ENCODE measurements at regions not wholly inside any gene's neighbourhood (a gene's known extent, or its start where the extent isn't known, plus 50 kb on each side); places are given as distances from the start of the nearest gene placed in this dataset.

DNA sequence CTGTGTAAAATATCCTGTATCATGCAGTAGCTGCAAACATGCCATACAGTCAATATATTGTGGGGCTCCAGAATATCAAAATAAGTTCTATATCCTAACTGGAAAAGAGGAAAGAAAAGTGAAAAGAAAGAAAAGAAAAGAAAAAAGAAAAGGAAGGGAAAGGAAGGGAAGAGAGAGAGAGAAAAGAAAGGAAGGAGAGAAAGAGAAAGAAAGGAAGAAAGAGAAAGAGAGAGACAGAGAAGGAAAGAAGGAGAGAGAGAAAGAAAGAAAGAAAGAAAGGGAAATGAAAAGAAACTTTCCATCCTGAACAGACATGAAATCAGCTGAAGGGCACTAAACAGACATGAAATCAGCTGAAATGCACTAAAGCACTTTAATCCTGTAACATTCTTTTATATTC, 288.4 kb upstream of the NCKAP5 start:
- ATAC-seq (ENCODE audit: low FRiP score) = no peak
- TF ChIP-seq CTCF (IDR thresholded peaks at IDR 0.05) = no peak
- no peak for DNase-seq (ENCODE audit: low spot score)

GRCh38 chr2:133859578-133859977, 291.3 kb upstream of the NCKAP5 start:
- DNase-seq (ENCODE audit: low spot score) (no peak), ATAC-seq (ENCODE audit: low FRiP score) (no peak)
- TF ChIP-seq CTCF (IDR thresholded peaks at IDR 0.05) = no peak

DNA sequence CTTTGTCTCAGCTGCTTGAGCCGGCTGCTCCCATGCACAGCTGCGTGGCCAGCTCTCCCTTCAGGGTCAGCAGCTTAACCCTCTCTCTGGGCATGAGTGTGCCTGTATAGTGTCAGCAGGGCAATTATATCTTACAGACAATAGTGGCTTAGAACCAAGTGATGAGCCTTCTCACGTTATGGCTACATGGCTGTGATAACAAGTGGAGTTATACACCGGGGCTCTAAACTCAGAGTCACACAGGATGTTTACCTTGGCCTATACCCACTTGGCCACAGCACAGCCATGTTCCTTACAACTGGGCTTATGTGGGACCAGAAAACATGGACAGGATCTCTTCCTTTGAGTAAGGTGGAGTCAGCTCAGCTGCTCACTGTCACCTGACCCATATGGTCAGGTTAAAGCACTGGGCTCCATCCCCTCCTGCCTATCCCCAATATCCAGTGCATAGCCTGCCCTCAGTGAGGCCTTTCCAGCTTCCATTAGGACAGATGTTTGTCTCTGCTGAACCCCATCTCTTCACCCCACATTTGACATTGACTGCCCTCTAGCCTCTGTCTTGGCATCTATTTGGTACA, 294.2 kb upstream of the NCKAP5 start:
- ATAC-seq (ENCODE audit: low FRiP score) (no peak), DNase-seq (ENCODE audit: low spot score) (no peak)
- TF ChIP-seq CTCF (IDR thresholded peaks at IDR 0.05) = no peak

GRCh38 chr2:133863106-133863800, 295.0 kb upstream of the NCKAP5 start:
- ATAC-seq (ENCODE audit: low FRiP score) (no peak), DNase-seq (ENCODE audit: low spot score) (no peak)
- TF ChIP-seq CTCF (IDR thresholded peaks at IDR 0.05) = no peak

DNA sequence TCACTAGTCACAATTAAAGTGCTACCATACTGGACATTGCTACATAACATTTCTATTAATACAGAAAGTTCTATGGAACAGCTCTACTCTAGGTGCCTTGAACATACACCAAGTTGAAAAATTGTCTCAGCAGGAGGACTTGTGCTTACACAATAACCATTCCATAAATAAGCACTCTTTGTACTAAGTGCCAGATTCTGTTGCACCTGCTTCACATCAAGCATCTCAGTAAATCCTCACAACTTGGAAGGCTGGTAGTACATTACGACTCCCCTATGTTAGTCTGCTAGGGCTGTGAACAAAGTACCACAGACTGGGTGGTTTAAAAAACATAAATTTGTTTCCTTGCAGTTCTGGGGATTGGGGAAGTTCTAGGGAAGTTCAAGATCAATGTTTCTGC, 296.9 kb upstream of the NCKAP5 start:
- DNase-seq (ENCODE audit: low spot score) (no peak), ATAC-seq (ENCODE audit: low FRiP score) (no peak)
- TF ChIP-seq CTCF (IDR thresholded peaks at IDR 0.05) = no peak

GRCh38 chr2:133867166-133867565, 298.9 kb upstream of the NCKAP5 start:
- no peak for DNase-seq (ENCODE audit: low spot score)
- TF ChIP-seq CTCF (IDR thresholded peaks at IDR 0.05) = no peak
- ATAC-seq (ENCODE audit: low FRiP score) = no peak

DNA sequence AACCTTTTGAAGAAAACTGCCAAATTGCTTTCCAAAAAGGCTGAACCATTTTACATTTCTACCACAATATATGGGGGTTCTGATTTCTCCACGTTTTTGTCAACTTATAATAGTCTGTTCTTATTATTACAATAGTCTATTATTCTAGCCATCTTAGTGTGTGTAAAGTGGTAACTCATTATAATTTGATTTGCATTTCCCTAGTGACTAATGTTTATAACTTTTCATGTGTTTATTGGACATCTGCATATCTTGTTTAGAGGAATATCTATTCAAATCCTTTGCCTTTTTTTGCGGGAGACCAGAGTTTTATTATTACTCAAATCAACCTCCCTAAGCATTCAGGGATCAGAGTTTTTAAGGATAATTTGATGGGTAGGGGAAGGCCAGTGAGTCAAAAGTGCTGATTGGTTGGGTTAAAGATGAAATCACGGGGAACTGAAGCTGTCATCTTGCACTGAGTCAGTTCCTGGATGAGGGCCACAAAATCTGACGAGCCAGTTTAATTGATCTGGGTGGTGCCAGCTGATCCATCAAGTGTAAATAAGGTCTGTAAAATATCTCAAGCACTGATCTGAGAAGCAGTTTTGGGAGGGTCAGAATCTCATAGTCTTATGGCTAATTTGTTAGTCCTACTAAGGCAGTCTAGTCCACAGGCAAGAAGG, 303.4 kb upstream of the NCKAP5 start:
- no peak for TF ChIP-seq CTCF (IDR thresholded peaks at IDR 0.05)

More for the DNA sequence above, 303.4 kb upstream of the NCKAP5 start:
- DNase-seq (ENCODE audit: low spot score) (no peak), ATAC-seq (ENCODE audit: low FRiP score) (no peak)

All from omental fat pad (tissue), 3 donors.